PC-9 (cell line): ENCODE measurements at regions not wholly inside any gene's neighbourhood (a gene's known extent, or its start where the extent isn't known, plus 50 kb on each side); places are given as distances from the start of the nearest gene placed in this dataset.

Source experiments
- BruUV-seq: library from RNA; stranded (reverse); fragments of 400-500 nt; replicated peaks from 2 replicates; lab custom pipeline; 2021; lab: Mats Ljungman, UMichigan
- CTCF ChIA-PET: fragments of 300-600 bp; sonication (Branson Sonifier 250); formaldehyde crosslinking; loops from one replicate; lab custom pipeline; 2022; ENCODE audit warnings: antibody characterized with exemption; lab: Charles Lee
- POLR2A ChIA-PET: fragments of 300-600 bp; sonication (Branson Sonifier 250); formaldehyde crosslinking; loops from one replicate; lab custom pipeline; 2022; ENCODE audit warnings: antibody characterized with exemption; ENCODE audit not compliant: unreplicated experiment; lab: Charles Lee
- DNase-seq, 2 experiments: peaks; one replicate each; pipeline versions ENCODE4 v3.0.0 to v3.0.0-alpha.2; 2015 to 2022; ENCODE audit warnings: mixed read lengths in 1 of 2
- H2AFZ ChIP-seq: fragments of 200-600 bp; sonication (generic); 2 replicates; pipeline ENCODE4 v1.8.1; 2017; ENCODE audit warnings: antibody characterized with exemption
- H3F3A ChIP-seq: fragments of 200-600 bp; sonication (generic); 2 replicates; pipeline ENCODE4 v1.8.1; 2017; ENCODE audit warnings: antibody characterized with exemption, mild to moderate bottlenecking, low read depth; ENCODE audit not compliant: insufficient read depth
- H3K27ac ChIP-seq: fragments of 200-600 bp; sonication (generic); 2 replicates; pipeline ENCODE4 v1.6.1; 2016; ENCODE audit warnings: mixed run types
- H3K27me3 ChIP-seq: fragments of 200-600 bp; sonication (generic); 2 replicates; pipeline ENCODE4 v1.6.1; 2016; ENCODE audit warnings: low read depth, mixed run types; ENCODE audit not compliant: insufficient read depth
- H3K36me3 ChIP-seq: fragments of 200-600 bp; sonication (generic); 2 replicates; pipeline ENCODE4 v1.6.1; 2016; ENCODE audit warnings: low read depth, mixed run types
- H3K4me1 ChIP-seq: fragments of 200-600 bp; sonication (generic); replicated peaks from 2 replicates; pipeline ENCODE4 v1.6.1; 2016; ENCODE audit warnings: mixed run types; ENCODE audit not compliant: insufficient read depth
- H3K4me2 ChIP-seq: fragments of 200-600 bp; sonication (generic); 2 replicates; pipeline ENCODE4 v1.6.1; 2017; ENCODE audit warnings: mixed run types
- H3K4me3 ChIP-seq: fragments of 200-600 bp; sonication (generic); 2 replicates; pipeline ENCODE4 v1.6.1; 2016; ENCODE audit warnings: mixed run types
- H3K79me2 ChIP-seq: fragments of 200-600 bp; sonication (generic); 2 replicates; pipeline ENCODE4 v1.6.1; 2017; ENCODE audit warnings: low read depth, mixed run types
- H3K9me2 ChIP-seq: fragments of 200-600 bp; sonication (generic); 2 replicates; pipeline ENCODE4 v1.8.1; 2017; ENCODE audit warnings: mild to moderate bottlenecking; ENCODE audit not compliant: insufficient read depth
- H3K9me3 ChIP-seq: fragments of 200-600 bp; sonication (generic); 2 replicates; pipeline ENCODE4 v1.8.1; 2016; ENCODE audit warnings: low read depth; ENCODE audit not compliant: insufficient read depth
- H4K20me1 ChIP-seq: fragments of 200-600 bp; sonication (generic); 2 replicates; pipeline ENCODE4 v1.8.1; 2017; ENCODE audit not compliant: insufficient read depth
- EZH2 ChIP-seq: fragments of 200-600 bp; sonication (generic); IDR thresholded peaks from 2 replicates; pipeline ENCODE4 v1.8.0; 2017; ENCODE audit warnings: antibody characterized with exemption, low read depth
- intact Hi-C: fragments of 100-400 bp; cut with micrococcal nuclease; formaldehyde crosslinking; loops from one replicate; pipeline ENCODE4 v1.10.0; 2022; ENCODE audit not compliant: unreplicated experiment
- TF ChIP-seq, protein P1 (sequence below): fragments of 200-600 bp; sonication (generic); conservative IDR thresholded peaks from 2 replicates; pipeline ENCODE4 v1.6.1; 2017; ENCODE audit warnings: mixed run types, antibody characterized with exemption, mild to moderate bottlenecking, moderate library complexity

DNA sequence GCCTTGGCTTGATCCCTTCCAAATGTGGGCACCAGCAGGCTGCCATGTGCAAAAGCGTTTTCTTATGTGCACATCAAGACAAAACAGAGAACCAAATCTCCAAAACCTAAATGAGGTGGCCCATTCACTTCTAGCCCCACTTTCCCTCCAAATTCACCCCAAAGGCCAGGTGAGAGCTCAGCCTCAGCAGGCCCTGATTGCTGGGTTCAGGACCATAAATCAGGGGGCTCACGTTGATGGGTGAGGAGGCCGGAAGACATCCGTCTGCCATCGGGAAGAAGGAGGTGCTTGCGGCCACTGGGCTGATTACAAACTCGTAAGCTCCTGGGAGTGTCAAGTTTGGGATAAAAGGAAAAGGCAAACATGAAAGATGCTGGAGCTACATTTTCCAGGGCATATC, 86.7 kb upstream of the CLDN14 start:
- ChIA-PET CTCF (no interaction called here), POLR2A (no interaction called here)
- H3F3A ChIP-seq = no peaks in the 10 kb centered on the region
- no peaks in the 10 kb centered on the region for H3K4me1 ChIP-seq
- no peaks in the 10 kb centered on the region for H3K79me2 ChIP-seq
- H3K4me2 ChIP-seq = no peak overlapping the region
- TF ChIP-seq, protein P1, sequence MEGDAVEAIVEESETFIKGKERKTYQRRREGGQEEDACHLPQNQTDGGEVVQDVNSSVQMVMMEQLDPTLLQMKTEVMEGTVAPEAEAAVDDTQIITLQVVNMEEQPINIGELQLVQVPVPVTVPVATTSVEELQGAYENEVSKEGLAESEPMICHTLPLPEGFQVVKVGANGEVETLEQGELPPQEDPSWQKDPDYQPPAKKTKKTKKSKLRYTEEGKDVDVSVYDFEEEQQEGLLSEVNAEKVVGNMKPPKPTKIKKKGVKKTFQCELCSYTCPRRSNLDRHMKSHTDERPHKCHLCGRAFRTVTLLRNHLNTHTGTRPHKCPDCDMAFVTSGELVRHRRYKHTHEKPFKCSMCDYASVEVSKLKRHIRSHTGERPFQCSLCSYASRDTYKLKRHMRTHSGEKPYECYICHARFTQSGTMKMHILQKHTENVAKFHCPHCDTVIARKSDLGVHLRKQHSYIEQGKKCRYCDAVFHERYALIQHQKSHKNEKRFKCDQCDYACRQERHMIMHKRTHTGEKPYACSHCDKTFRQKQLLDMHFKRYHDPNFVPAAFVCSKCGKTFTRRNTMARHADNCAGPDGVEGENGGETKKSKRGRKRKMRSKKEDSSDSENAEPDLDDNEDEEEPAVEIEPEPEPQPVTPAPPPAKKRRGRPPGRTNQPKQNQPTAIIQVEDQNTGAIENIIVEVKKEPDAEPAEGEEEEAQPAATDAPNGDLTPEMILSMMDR = no peak
- TF ChIP-seq EZH2 = no peak
- H2AFZ ChIP-seq = no peak overlapping the region
- no peaks in the 10 kb centered on the region for H4K20me1 ChIP-seq
- no TSS peak for BruUV-seq
- no peaks in the 10 kb centered on the region for H3K36me3 ChIP-seq
- DNase-seq = no peak
- intact Hi-C loops = no loop called here
- H3K27me3 ChIP-seq = no peaks in the 10 kb centered on the region
- no peaks in the 10 kb centered on the region for H3K9me2 ChIP-seq
- no peak overlapping the region for H3K4me3 ChIP-seq
- H3K27ac ChIP-seq = no peak overlapping the region
- no peaks in the 10 kb centered on the region for H3K9me3 ChIP-seq

- Histone ChIP-seq H3K4me2 (no peak overlapping the region), H3K9me2 (no peaks in the 10 kb centered on the region), H4K20me1 (no peaks in the 10 kb centered on the region), H3K4me3 (no peak overlapping the region), H2AFZ (no peak overlapping the region), H3F3A (no peaks in the 10 kb centered on the region), H3K9me3 (no peaks in the 10 kb centered on the region), H3K4me1 (no peaks in the 10 kb centered on the region), H3K27me3 (no peaks in the 10 kb centered on the region), H3K27ac (no peak overlapping the region), H3K79me2 (no peaks in the 10 kb centered on the region), H3K36me3 (no peaks in the 10 kb centered on the region)
- no peak for TF ChIP-seq EZH2
- TF ChIP-seq, protein P1 = no peak
- CTCF ChIA-PET = no interaction called here
- POLR2A ChIA-PET = no interaction called here
- no TSS peak for BruUV-seq
- no peak for DNase-seq
- intact Hi-C loops = no loop called here
These were observed 87.4 kb upstream of the CLDN14 start for GRCh38 chr21:36567216-36567885.

DNA sequence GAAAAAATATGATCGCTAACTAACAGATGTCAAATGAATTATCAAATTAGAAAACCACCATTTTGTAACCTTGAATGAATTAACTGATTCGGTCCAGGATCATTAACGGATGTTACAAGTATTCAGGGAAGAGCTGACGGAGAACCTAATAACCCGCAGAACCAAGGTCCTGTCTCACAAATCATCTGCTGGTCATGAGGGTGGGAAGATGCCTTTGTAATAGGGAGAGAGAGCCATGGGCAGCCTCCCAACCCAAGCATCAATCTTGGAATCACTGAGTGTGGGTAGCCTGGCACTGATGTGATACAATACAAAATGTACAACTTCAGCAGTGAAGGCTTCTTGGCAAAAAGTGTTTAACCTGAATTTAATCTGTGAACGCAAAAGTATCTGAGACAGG, 89.6 kb upstream of the CLDN14 start:
- H3K4me2 ChIP-seq = no peak overlapping the region
- POLR2A ChIA-PET = no interaction called here
- no peak for DNase-seq
- H3K4me3 ChIP-seq = no peak overlapping the region
- no peaks in the 10 kb centered on the region for H3K27me3 ChIP-seq
- no TSS peak for BruUV-seq
- no peak overlapping the region for H2AFZ ChIP-seq
- no peaks in the 10 kb centered on the region for H4K20me1 ChIP-seq
- H3F3A ChIP-seq = no peaks in the 10 kb centered on the region
- no peaks in the 10 kb centered on the region for H3K79me2 ChIP-seq
- no peak overlapping the region for H3K27ac ChIP-seq
- no peaks in the 10 kb centered on the region for H3K36me3 ChIP-seq
- no peak for TF ChIP-seq EZH2
- no peaks in the 10 kb centered on the region for H3K9me3 ChIP-seq
- CTCF ChIA-PET = no interaction called here
- intact Hi-C loops = no loop called here
- H3K9me2 ChIP-seq = no peaks in the 10 kb centered on the region
- no peaks in the 10 kb centered on the region for H3K4me1 ChIP-seq

GRCh38 chr21:36571556-36571955, 91.6 kb upstream of the CLDN14 start:
- CTCF ChIA-PET = no interaction called here
- H3K9me2 ChIP-seq = no peaks in the 10 kb centered on the region
- H3K79me2 ChIP-seq = no peaks in the 10 kb centered on the region
- no peak overlapping the region for H2AFZ ChIP-seq
- no peaks in the 10 kb centered on the region for H3K4me1 ChIP-seq
- TF ChIP-seq, protein P1 = no peak
- no peak for TF ChIP-seq EZH2
- no TSS peak for BruUV-seq
- H3F3A ChIP-seq = no peaks in the 10 kb centered on the region
- intact Hi-C loops = no loop called here
- H4K20me1 ChIP-seq = no peaks in the 10 kb centered on the region
- POLR2A ChIA-PET = no interaction called here
- no peaks in the 10 kb centered on the region for H3K36me3 ChIP-seq
- no peak overlapping the region for H3K4me2 ChIP-seq
- no peak for DNase-seq
- H3K27me3 ChIP-seq = no peaks in the 10 kb centered on the region
- no peak overlapping the region for H3K4me3 ChIP-seq
- no peak overlapping the region for H3K27ac ChIP-seq
- H3K9me3 ChIP-seq = no peaks in the 10 kb centered on the region
